GM18499 (cell line): ENCODE measurements at regions not wholly inside any gene's neighbourhood (a gene's known extent, or its start where the extent isn't known, plus 50 kb on each side); places are given as distances from the start of the nearest gene placed in this dataset.
"Not testable (repeated sequence)": the region's sequence is repeated elsewhere in the genome, so short reads cannot be mapped to it uniquely, and the experiment has no call there.

Source experiments
- ATAC-seq: cut with Tn5 transposase; IDR thresholded peaks from one replicate; pipeline ENCODE4 v1.9.1; 2021; ENCODE audit warnings: moderate number of reproducible peaks; ENCODE audit not compliant: insufficient read depth, unreplicated experiment

GRCh38 chrX:147468600-147468999 is 443.1 kb upstream of the FMR1 start:
- no peak for ATAC-seq

DNA sequence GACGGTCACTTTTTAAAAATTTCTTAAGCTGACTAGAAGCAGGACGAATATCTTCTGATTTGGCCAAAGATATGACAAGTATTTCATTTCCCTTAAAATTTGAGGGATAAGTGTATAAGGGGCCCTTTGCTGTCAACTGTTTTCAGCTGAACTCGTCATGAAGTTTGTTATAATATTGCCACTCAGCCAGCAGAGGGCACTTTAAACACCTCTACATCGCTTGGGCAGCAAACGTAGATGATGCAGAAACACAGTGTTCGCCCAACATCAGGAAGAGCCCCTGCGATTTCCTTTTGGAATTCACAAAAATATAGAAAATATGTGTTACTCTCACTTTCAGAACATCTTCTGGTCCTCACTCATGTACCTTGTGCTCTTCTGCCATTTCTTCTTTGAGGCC is 435.7 kb upstream of the FMR1 start:
- no peak for ATAC-seq

DNA sequence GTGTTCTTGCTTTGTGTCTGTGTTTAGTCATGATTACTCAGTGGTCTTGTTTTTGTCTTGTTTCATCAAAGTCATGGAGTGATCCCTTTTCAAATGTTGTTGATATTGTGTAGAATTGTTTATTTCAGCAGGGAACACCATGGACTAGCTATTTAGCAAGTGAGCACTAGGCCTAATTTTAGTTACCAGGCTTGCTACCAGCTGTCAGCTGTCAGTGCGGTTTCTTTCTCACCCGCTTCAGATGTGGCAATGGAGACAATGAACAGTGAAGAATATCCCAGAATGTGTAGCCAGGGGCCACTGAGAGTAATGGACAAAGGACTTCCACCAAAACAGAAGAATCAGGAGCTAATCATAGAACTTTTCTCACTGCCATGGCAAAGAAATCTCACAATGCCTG is 432.8 kb upstream of the FMR1 start:
- no peak for ATAC-seq

DNA sequence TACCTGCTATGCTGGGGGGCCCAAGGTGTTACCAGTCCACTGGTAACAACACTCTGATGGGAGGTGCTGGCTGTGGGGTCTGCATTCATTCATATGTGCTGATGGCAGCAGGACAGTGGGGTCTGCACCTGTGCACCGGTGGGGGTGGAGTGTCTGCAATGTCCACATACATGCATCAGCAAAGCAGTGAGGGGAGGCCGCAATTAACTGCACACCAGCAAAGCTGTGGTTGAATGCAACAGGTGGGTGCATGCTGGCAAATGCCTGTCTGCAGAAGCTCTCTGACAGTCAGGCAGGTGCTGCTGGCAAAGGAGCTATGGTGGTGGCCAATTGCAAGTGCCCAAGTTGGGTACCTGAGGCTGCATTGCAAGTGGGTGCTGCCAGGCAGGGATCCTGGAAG is 426.5 kb upstream of the FMR1 start:
- no peak for ATAC-seq

DNA sequence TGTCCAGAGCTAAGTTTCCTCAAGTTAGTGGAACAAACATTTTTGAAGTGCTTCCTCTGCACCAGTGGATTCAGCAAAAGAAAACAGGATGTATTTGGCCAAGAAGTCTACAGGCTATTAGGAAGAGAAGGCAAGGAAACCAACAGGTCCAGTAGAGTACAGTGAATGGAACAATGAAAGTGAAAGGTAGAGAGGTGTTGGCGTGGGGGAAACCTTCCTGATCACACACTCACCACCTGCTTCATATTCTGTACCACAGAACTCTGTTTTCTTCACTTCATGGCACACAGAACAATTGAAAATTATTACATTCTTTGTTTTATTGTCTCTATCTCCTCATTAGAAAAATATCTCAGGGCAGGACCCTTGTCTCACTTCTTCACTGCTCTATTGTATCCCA is 417.4 kb upstream of the FMR1 start:
- no peak for ATAC-seq

GRCh38 chrX:147498796-147499195 is 412.9 kb upstream of the FMR1 start:
- no peak for ATAC-seq

DNA sequence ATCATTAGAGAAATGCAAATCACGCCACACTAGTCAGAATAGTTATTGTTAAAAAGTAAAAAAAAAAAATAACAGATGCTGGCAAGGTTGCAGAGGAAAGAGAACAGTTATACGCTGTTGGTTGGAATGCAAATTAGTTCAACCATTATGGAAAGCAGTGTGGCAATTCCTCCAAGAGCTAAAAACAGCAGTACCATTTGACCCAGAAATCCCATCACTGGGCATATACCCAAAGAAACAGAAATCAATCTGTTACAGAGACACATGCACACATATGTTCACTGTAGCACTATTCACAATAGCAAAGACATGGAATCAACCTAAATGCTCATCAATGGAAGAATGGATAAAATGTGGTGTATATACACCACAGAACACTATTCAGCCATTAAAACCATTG is 388.7 kb upstream of the FMR1 start:
- no peak for ATAC-seq

- no peak for ATAC-seq
Measured at GRCh38 chrX:147533426-147533825, 378.3 kb upstream of the FMR1 start.

DNA sequence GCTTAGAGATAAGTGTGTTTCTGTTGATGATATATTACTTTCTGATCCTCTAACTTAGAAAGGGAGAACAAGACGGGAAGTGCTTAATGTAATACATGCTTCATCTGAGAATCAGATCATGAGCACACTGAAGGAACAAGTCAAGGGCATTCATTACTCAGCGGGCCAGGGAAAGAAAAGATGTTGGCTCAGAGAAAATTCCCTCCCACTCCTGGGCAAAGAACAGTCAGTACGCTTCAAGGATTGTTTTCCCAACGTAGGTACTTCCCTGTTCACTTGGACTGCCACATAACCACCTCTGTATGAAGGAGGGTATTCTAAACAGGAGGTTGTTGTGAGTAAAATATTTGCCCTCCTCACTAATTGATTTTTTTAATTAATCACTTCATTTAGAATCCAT is 374.5 kb upstream of the FMR1 start:
- ATAC-seq, result no peak

DNA sequence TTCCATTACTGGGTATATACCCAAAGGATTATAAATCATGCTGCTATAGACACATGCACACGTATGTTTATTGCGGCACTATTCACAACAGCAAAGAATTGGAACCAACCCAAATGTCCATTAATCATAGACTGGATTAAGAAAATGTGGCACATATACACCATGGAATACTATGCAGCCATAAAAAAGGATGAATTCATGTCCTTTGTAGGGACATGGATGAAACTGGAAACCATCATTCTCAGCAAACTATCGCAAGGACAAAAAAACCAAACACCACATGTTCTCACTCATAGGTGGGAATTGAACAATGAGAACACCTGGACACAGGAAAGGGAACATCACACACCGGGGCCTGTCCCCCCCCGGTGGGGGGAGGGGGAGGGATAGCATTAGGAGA is 363.7 kb upstream of the FMR1 start:
- ATAC-seq, result not testable (repeated sequence)

GRCh38 chrX:147550217-147550616 is 361.5 kb upstream of the FMR1 start:
- ATAC-seq, result no peak

DNA sequence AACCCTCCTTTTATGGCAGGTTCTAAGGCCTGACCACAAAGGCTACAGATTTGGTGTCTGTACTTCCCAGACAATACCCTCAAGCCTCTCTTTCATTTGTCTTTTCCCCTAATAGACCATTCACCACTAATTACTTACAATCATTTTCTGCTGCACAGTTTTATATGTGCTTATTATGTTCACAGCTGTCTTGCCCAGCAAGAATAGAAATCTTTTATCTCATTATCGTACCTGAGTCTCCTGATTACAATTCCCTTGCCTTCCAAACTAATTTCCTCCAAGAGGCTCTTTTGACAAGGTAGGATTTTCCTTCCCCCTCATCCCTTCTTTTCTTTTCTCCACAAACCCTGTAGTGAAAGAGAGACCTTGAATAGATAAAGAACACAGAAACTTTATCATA is 352.5 kb upstream of the FMR1 start:
- no peak for ATAC-seq

DNA sequence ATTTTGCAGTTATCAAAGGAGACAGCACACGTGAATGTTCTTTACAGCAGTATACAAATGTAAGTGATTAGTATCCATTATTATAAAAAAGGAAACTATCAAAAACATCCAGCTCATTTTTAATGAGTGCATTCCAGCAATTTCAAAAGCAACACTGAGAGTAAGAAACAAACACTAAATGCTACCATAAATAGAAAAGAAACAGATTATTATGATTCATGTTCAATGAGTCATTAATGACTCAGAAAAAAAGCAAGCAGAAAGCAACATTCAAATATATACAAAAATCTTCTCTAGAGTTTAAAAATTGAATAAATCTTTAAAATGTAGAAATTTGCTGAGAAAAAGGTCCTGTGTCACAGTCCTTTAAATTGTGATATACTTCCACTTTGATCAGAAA is 346.5 kb upstream of the FMR1 start:
- ATAC-seq, result no peak

DNA sequence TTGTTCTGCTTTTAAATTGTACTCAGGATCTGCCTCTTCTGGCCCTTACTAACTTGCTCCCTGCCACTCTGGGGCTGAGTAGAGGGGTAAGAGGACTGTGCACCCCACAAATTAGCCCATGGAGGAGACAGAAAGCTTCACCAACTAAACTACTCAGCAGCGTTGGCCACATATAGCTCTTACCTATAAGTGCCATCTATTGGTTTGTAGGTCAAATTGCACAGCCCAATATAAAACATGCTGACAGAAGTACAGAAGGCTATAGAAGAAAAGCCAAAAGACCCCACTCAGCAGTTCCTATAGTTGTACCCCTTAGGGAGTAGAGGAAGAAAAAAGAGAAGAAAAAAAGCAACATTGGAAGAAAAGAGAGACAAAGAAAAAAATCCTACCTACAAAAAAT is 341.2 kb upstream of the FMR1 start:
- no peak for ATAC-seq

- no peak for ATAC-seq
Measured at GRCh38 chrX:147573266-147573665, 338.5 kb upstream of the FMR1 start.

- no peak for ATAC-seq
Measured at GRCh38 chrX:147602176-147602696, 309.5 kb upstream of the FMR1 start.

- ATAC-seq, result no peak
Measured at GRCh38 chrX:147626605-147627004, 285.1 kb upstream of the FMR1 start.

DNA sequence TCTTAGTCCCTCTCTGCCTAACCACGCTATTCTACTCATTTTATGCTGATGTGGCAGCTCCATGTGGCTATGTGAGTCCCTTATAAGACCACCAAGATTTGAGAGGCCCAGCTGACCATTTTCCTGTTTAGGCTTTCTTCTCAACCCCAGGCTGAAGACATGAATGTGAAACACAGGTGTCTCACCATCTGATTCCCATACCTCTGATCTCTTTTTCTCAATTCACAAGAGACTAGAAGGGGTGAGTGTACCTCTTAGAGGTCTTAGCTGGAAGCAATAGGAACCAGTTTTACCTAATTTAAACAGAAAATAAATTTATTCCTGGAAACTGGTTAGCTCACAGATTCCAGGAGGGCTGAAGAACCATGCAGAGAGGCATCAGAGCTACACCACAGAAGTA is 276.5 kb upstream of the FMR1 start:
- ATAC-seq, result no peak

DNA sequence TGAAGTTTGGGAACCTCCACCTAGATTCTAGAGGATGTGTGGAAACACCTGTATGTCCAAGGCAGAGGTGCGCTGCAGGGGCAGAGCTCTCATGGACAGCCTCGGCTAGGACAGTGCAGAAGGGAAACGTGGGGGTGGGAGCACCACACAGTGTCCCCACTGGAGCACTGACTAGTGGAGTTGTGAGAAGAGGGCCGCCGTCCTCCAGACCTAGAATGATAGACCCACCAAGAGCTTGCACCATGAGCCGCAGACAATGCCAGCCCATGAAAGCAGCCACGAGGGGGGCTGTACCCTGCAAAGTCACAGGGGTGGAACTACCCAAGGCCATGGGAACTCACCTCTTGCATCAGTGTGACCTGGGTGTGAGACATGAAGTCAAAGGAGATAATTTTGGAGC is 274.5 kb upstream of the FMR1 start:
- ATAC-seq, result no peak

- no peak for ATAC-seq
Measured at GRCh38 chrX:147646949-147647723, 264.6 kb upstream of the FMR1 start.

DNA sequence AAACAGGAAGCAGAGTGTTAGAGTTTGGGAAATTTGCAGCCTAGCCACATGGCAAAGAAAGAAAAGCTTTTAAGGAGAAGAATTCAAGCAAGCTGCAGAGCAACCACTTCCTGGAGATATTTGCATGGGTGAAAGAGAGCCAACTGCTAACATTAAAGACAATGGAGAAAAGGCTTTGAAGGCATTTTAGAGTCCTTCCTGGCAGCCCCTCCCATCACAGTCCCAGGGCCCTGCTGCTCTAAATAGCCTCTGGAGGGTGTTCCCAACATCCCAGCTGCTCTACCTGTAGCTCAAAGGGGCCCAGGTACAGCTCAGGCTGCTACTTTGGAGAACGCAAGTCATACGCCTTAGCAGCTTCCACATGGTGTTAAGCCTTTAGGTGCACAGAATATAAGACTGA is 235.9 kb upstream of the FMR1 start:
- ATAC-seq, result no peak

DNA sequence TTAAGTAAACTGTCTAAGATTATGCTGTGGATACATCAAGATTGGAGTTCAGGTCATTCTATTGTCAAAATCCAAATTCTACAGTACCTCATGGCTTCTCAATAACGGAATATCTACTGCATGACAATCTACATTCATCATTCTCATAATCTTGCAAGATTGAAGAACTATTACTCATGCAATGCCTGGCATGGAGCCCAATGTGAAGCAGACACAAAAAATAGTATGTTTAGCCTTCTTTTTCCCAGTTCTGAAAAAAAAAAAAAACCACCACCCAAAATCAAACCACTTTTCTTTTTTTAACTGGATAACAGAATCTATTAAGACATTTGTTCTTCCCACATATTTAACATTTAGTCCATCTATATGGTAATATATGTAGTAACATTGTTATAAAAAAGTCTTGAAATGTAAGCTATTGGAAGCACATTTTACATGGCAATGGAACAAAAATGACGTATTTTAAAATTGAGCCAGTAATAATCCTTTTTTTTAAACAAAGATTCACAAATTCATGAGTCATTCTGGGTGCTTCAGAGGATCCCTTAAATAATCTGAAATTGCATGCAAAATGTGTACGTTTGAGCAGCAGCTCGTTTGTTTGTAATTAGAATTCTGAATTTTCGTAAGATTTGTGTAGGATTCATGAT is 232.2 kb upstream of the FMR1 start:
- no peak for ATAC-seq
